GM10266 (cell line): ENCODE measurements at regions not wholly inside any gene's neighbourhood (a gene's known extent, or its start where the extent isn't known, plus 50 kb on each side); places are given as distances from the start of the nearest gene placed in this dataset.

Experiments used
- DNase-seq: peaks from one replicate; pipeline ENCODE4 v3.0.0; 2012; ENCODE audit errors: extremely low spot score
- TF ChIP-seq, protein P1 (sequence below): IDR thresholded peaks from 2 replicates; pipeline ENCODE4 v1.5.1; 2012; ENCODE audit warnings: mild to moderate bottlenecking, low read depth; ENCODE audit not compliant: control insufficient read depth, insufficient read depth; ENCODE audit errors: missing control alignments

DNA sequence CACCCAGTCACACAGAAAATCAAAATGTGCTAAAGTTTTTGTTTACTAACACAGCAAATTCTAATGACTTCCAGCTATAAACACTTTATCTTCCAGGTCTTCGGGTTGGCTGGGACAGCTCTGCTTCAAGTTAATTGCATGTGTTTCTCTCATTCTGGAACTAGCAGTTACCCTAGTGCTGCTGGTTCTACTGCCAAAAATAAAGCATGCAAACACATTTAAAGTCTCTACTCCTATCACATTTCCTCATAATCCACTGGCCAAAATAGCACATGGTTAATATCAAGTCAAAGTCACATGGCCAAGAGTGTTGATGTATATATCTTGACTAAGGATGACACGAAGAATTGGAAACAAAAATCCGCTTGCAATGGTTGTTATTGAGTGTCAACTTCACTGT lies 973.1 kb upstream of the ADGRL2 start:
- TF ChIP-seq, protein P1, sequence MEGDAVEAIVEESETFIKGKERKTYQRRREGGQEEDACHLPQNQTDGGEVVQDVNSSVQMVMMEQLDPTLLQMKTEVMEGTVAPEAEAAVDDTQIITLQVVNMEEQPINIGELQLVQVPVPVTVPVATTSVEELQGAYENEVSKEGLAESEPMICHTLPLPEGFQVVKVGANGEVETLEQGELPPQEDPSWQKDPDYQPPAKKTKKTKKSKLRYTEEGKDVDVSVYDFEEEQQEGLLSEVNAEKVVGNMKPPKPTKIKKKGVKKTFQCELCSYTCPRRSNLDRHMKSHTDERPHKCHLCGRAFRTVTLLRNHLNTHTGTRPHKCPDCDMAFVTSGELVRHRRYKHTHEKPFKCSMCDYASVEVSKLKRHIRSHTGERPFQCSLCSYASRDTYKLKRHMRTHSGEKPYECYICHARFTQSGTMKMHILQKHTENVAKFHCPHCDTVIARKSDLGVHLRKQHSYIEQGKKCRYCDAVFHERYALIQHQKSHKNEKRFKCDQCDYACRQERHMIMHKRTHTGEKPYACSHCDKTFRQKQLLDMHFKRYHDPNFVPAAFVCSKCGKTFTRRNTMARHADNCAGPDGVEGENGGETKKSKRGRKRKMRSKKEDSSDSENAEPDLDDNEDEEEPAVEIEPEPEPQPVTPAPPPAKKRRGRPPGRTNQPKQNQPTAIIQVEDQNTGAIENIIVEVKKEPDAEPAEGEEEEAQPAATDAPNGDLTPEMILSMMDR, result no peak

DNA sequence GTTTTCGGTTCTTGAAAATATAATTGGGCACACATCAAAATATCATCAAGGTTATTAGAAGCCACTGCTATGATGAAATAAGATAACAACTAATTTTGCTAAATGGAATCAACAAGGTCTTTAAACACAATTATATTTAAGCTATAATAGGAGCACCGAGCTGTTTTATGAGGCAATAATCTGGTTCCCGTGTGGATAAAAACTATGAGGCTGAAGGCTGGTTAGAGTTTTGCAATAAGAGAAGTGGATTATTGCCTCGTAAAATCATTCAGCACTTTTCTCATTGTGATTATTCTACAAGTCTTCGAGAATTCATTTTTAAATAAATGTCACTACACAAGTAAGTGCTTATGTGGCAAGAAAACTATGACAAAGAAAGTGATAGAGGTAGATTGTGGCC lies 975.7 kb upstream of the ADGRL2 start:
- TF ChIP-seq, protein P1, result no peak
- DNase-seq, result no peak

More for the DNA sequence above, 973.1 kb upstream of the ADGRL2 start:
- no peak for DNase-seq

DNA sequence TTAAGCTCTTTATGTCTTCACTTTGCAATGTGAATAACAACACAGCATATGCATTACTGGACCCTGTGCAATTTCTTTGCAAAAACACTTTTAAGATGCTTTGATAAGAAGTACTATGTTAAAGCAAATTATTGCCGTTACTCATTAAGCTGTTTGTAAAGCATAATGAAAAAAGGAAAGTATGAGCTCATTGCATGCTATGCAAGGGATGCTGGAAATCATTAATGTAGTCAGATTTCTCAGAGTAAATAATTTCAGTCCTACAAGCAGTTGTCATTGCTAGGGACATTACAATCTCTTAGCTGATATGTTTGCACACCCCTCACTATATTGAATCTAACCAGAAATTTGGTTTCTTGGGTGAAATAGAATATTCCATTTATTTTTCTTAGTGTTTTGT lies 982.5 kb upstream of the ADGRL2 start:
- TF ChIP-seq, protein P1, result no peak
- no peak for DNase-seq

DNA sequence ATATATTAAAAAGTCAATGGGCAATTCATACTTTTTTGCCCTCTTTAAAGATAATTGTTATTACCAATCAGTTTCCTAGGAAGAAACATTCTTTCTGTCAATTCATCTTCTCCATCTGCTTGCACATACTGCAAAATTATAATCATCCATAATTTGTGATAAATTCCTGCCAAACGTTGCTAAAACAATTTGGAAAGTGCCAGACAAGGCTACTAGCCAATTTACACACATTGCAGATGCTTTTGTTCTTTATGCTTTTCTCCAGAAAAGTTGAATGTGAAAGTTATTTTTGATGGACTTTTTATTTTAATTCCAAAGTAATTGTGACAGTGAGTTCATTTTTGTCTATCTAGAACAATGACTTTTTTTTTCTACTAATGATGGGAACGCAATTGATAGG lies 992.8 kb upstream of the ADGRL2 start:
- TF ChIP-seq, protein P1, result no peak
- no peak for DNase-seq

DNA sequence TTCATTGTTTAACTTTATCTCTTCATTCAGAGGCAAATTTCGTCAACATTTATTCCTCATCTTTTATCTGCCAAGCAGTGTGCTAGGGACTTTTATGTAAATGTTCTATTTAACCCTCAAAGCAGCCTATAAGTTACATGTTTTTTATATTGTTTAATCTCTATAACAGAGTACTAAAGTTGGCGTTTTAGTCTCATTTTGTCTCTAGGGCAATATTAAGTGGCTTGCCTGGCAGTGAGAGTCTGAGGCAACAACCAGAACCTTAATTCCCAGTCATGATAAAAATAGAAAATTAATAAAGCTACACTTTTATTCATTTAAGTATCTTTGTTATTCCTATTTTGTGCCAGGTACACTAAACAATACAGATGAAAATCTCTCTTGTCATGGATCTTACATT lies 994.3 kb upstream of the ADGRL2 start:
- DNase-seq, result no peak
- TF ChIP-seq, protein P1, result no peak

DNA sequence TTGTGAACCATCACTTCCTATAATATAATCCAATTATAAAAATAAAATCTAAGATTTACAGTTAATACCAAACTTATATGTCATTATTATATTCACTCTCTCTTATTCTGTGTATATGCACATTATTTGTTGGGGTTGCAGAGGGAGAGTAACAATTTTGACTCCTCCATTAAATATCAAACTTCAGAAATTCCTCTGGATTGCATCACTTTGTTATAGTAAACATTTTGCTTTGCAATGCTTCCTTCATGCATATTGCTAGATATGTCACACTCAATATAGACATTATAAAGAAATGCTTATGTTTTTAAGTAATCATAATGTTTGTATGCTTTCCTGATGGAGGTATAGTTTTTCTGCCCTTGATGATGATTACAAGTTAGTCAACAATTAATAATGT lies 999.0 kb upstream of the ADGRL2 start:
- TF ChIP-seq, protein P1, result no peak
- DNase-seq, result no peak

DNA sequence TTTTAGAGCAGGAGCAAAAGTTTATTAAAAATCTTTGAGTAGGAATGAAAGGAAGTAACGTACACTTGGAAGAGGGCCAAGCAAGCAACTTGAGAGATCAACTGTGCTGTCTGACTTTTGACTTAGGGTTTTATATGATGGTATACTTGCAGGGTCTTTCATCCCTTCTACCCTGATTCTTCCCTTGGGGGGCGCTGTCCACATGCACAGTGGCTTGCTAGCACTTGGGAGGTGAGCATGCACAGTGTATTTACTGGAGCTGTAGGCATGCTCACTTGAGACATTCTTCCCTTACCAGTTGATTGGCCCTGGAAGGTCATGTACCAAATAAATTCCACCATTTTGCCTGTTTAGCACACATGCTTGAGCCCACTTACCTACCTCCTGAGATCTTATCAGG lies 1001.3 kb upstream of the ADGRL2 start:
- TF ChIP-seq, protein P1, result no peak
- DNase-seq, result no peak
